SH-SY5Y (cell line): ENCODE measurements at regions not wholly inside any gene's neighbourhood (a gene's known extent, or its start where the extent isn't known, plus 50 kb on each side); places are given as distances from the start of the nearest gene placed in this dataset.

Experiments used
- GATA2 ChIP-seq: IDR thresholded peaks from 2 replicates; pipeline ENCODE4 v1.6.1; 2011; ENCODE audit warnings: mild to moderate bottlenecking, low read depth, low read length
- GATA3 ChIP-seq: IDR thresholded peaks from 2 replicates; pipeline ENCODE4 v1.6.1; 2011; ENCODE audit warnings: low read depth, mild to moderate bottlenecking, low read length, moderate library complexity

DNA sequence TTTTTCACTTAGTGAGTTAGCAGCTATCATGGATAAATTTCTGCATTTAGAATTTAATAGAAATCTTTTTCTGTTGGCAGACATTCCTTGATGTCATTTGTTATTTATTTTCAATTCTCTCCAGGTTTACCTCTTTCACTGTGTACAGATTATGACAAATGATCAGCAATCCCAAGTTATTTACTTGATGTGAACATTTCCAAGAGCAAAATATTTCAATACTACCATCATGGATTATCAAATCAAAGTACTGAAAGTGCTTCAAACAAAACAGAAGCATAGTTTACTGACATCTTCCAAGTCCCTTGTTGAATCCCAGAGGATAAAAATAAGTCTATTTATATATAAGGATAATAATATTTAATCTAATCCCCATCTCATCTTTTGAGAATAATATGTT lies 852.2 kb upstream of the CITED2 start:
- TF ChIP-seq GATA3: no peak
- TF ChIP-seq GATA2: no peak
